Retina (tissue), 1 donor: ENCODE measurements at regions not wholly inside any gene's neighbourhood (a gene's known extent, or its start where the extent isn't known, plus 50 kb on each side); places are given as distances from the start of the nearest gene placed in this dataset.
"Not testable (repeated sequence)": the region's sequence is repeated elsewhere in the genome, so short reads cannot be mapped to it uniquely, and the experiment has no call there.

Source experiments
- DNase-seq: peaks from one replicate; pipeline ENCODE4 v3.0.0-alpha.2; 2016

DNA sequence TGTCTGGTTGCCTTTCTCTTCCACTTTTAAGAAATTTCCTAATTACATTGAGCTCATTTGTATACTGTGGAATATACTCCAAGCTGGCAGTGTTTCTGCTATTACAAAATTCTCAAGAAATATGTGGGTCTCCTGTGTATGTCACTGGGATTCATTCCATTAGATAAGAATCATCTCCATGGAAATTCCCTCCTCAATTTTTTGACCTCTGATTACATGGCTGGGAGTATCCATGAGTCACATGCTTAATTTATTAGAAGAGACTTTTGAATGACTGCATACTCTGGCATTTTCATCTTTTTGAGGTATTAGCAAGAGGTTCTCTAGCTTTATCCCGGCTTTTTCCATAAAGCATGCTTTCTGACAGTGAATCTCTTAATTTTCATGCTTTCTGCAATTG lies 665.5 kb upstream of the CNTNAP5 start:
- no peak for DNase-seq

DNA sequence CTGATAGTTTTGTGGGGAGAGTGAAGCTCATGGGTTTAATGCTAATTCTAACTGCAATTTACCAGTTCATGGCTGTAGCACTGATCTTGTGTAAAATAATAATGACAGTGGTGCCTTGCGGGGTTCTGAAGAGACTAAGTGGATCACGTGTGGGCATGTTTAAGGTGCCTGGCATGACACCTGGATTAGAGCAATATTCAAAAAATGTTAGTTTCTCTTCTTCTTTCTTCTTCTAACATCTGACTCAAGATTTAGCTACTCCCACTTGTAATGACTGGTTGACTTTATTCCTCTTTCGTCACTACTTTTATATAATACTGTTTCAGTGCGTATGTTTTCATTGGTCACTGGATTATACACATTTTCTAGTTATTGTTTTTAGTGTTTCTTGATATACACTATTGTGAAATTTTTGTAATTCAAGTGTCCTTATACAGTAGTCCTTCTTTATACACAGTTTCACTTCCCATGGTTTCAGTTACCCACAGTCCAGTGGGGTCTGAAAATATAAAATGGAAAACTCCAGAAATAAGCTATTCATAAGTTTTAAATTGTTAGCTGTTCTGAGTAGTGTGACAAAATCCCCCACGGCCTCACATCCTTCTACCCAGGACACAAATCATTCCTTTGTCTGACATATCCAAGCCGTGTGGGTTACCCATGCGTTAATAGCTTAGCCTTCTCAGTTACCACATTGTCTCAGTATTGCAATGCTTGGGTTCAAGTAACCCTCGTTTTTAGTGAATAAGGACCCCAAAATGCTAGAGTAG lies 662.2 kb upstream of the CNTNAP5 start:
- no peak for DNase-seq

DNA sequence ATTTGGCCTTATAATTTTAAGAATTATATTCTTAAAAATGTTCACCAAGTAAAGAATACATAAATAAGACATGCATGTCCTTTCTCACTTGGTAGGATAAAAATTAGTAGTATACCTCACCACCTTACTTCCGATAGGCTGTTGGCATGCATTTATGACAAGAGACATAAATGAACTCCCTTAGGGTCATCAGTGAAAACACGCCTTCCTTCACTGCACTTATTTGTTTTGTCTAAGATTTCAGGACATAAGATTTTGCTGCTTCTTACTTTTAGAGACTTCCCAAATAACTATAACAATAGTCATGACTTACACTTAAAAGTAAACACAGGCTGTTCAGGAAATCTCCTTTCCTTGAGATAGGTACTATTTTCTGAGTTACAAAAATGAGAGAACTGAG lies 661.3 kb upstream of the CNTNAP5 start:
- DNase-seq = no peak

DNA sequence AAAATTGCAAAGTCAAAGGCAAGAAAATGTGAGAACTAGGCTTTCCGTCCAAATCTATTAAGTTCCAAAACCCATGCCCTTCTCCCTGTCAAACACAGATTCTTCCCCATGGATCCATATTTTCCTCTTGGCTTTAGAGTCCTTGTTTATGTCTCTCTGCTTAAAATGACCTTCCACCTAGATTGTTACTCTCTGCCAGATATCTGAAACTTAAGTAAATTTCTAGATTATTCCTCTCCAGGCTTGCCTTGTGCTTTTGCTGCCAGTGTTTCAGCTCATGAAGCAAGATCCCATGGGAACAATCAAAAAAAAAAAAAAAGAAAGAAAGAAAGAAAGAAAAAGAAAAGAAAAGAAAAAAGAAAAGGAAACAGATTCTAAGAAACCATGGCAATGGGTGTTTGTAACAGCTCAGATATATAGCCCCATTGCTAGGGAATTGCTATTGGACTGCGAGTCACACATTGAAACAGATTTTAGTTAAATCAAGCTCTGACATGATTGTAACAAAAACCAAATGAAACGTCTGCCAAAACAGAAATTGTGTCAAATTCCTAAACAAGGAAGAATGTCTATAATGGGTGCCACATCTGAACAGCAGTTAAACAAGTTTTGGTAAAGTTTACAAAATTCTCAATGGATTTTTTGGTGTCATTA lies 660.7 kb upstream of the CNTNAP5 start:
- DNase-seq = no peak

DNA sequence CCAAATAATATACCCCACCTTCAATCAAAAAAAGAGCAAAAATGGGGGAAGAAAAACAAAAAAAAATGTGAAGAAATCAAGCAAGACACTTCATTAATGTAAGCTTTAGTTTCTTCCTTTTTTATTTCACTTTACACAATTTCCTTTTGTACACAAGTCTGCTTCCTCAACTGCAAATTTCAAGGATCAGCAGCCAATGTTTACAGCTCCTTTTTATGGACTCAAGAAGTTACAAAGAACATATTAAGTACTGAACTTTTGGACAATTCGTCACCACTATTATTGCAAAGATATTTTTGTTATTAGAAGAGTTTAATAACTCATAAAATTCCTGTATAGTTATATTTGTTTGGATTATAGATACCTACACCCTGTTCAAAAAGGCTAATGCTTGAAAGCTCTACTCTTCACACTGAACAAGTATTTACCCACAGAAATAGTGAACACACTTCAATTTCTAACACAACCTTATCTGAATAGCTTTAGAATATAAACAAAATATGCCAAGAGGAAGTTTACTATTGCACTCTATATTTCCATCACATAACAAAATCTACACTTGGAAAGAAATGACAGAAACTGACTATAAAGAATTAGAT lies 658.7 kb upstream of the CNTNAP5 start:
- DNase-seq = no peak

DNA sequence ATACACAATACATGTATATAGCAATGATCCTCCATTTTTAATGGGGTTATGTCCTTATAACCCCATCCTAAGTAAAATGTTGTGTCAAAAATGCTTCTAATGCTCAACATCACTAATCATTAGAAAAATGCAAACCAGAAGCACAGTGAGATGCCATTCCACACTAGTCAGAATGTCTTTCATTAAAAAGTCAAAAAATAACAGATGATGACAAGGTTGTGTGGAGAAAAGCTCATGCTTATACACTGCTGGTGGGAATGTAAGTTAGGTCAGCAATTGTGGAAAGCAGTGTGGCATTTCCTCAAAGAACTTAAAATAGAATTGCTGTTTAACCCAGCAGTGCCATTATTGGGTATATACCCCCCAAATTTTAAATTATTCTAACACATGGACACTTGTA lies 654.9 kb upstream of the CNTNAP5 start:
- DNase-seq = no peak

DNA sequence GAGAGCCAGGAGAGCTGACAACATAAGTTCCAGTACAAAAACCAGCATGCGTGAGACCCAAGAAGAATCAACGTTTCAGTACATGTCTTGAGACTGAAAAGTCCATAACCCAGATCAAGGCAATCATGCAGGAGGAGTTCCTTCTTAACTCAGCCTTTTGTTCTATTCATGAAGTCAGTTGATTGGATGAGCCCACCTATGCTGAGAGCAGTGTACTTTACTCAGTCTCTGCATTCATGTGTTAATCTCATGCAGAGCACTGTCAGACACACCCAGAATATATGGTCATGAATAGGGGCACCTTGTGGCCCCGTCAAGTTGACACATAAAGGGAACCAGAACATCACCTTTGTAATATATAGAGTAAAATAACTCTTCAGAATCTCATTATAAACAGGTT lies 653.6 kb upstream of the CNTNAP5 start:
- no peak for DNase-seq

DNA sequence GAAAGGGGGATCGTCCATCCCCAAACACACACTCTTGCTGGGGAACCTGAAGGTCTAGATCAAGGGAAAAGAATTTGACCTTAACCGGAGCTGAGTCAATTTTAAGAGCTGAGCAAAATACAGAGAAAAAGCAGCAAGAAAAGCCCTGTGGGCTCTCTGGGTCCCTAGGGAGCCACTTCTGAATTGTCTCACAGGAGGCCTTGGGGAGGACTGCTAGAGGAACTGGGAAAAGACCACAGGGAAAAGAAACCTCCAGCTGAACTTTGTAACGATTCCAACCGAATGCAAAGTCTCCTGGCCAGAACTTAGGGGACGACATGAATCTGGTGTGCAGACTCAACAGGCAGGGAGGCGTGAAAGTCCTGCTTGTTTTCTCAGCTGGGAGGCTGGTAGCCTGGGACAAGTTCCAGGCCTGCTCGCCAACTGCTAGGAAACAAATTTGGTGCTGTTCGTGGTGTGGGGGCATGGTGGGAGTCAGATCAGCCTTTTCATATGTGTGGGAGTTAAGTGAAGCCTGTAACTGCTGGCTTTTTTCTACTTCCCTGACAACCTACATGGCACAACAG lies 644.6 kb upstream of the CNTNAP5 start:
- DNase-seq = peak; percentile 16

DNA sequence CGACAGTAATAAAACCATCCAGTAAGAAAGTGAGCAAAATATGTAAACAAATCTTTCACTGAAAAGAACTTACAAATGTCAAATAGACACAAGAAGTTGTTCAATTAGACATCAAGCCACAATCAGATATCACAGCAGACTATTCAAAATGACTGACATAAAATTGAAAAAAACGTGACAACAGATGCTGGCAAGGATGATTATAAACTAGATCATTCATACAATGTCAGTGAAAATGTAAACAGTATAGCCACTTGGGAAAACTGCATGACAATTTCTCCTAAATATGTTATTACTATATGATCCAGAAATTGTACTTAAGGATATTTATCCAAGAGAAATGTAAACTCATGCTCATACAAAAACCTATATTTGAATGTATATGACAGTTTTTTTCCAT lies 609.4 kb upstream of the CNTNAP5 start:
- no peak for DNase-seq

DNA sequence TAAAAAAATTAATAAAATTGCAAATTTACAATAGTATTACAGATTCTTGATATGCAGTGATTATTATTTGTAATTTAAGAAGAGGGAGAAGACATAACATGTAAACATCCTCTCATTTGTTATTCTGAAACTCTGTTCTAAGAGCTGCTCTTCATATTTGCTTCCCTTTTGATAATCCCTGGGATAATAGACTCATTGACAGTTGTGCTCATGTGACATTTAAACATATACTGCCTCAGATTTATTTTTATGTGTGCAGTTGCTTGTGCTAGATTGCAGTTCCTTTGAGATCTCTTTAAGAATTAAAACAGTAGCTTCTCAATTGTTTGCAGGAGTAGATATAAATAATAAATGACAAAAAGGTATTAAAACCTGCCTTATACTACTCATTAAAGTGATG lies 605.1 kb upstream of the CNTNAP5 start:
- no peak for DNase-seq

DNA sequence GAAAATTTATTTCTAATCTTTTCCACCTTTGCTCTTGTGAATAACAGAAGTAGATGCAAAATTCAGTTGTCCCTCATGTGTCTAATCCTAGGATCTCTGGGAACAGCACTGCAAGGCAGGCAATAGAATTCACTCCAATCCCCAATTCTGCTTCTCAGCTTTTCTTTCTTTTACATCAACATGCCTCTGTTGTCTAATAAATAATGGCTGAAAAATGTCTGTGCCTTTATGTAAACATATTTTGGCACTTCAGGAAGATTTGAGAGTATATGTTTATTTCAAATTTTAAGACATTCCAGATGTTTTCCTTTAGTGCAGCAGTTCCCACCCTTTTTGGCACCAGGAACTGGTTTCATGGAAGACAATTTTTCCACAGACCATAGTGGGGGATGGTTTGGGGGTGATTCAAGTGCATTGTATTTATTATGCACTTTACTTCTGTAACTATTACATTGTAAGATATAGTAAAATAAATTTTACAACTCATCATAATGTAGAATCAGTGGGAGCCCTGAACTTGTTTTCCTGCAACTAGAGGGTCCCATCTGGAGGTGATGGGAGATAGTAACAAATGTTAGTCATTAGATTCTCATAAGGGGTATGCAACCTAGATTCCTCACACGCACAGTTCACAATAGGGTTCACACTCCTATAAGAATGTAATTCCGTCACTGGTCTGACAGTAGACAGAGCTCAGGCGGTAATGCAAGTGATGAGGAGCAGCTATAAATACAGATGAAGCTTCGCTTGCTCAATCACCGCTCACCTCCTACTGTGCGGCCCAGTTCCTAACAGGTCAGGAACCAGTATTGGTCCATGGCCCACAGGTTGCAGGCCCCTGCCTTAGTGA lies 590.3 kb upstream of the CNTNAP5 start:
- no peak for DNase-seq

DNA sequence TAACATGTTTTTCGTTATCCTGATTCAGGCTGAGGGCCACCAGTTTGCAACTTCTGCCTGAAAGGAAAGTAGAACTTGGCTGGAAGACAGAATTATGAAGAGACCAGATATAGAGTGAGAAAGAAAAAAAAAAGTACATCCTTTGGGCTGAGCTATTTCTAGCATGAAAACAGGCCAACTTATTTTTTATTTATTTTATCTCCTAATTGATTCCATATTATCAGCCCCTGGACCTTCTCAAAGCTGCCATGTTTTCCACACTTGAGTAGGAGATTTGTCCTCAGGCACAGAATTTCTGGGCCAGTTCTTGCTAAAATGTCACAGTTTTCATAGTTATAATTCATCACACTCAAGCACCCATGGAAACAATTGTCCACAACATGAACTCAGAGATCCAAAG lies 586.8 kb upstream of the CNTNAP5 start:
- DNase-seq = no peak

DNA sequence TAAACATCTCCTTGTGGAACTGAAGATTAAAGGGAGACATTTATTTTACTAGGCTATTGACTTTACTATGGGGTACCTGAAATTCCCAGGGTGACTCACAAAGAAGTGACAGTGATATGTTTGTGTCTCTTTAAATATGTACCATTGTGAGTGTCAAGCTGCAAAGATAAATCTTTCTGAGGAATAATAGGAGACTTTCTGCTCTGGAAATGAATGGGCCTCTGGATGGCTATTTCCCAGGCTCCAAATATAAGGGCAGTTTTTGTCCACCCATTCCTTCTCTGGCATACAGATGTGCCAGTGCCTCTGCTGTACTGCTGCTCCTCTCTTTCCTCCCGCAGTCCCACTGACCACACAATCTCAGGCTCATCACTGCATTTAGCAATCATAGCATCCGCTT lies 586.4 kb upstream of the CNTNAP5 start:
- no peak for DNase-seq

DNA sequence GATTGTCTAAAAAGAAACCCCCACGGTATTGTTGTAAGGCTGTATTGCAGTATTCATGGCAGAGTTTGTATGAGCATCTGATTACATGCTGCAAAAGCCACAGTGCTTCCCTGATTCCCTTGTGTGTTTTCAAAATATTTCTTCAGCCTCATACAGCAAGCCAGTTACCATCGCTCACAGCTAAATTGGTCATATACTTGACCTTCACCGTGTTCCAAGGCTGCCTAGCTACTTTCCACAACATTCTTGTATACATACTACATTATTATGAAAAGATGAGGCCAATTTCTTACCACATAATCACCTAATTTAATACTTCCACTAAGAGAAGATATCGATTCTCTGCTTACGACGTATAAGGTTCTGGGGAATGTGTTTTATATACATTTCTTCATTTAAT lies 576.3 kb upstream of the CNTNAP5 start:
- DNase-seq = no peak

DNA sequence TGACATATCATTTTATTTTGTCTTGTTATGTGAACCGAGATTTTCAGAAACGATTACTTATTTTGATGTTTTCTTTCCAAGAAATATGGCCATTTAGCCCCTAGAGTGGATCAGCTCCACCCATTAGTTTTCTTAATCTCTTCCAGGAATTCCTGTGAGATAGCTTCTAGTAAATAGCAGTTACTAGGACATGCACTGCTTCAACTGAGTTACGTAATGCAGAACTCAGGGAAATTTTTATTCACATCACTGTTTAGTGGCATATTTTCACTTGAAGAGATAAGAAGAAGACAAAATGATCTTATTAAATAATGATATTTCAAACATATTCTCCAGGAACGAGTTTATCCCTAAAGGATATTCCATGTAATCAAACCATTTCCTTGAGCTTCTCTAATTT lies 573.5 kb upstream of the CNTNAP5 start:
- no peak for DNase-seq

DNA sequence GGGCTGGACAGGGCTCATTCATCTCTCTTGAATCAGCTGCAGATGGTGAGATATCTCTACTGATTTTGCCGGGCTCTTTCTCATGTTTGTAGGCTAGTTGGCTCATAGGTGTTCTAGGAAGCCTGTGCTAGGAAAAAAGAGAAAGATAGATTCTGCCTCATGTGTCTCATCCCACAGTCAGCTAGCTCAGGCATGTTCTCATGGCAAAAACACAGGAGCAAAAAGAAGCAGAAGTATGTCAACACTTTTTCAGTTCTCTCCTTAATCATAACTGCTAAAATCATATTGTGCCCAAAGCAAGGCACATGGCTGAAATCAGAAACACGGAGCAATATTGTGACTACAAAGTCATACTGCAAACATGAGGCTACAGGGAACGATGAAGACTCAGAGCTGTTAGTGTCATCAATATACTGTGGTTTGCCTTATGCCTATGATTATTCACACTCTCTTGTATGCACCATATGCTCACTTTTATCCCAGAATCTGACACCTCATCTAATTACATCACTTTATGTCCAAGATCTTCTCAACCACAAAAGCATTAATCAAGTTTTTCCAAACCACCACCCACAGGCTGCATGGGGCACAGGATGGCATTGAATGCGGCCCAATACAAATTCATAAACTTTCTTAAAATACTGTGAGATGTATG lies 571.9 kb upstream of the CNTNAP5 start:
- DNase-seq = no peak

DNA sequence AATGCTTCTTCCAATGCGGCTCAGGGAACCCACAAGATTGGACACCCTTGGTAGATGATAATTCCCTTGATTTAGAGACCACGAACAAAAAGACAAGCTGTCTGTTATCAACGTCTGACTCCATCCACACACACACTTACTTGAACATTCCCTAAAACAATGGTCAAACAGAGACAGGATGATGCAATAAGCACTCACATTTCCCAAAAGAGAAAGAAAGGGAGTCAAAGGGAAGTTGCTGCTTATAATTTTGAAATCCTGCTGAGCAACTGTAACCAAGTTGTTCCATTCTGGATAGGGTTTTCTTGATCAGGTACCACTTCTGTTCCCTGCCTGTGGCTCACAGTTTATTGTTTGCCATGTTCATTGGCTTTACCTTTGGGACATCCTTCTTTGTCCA lies 571.3 kb upstream of the CNTNAP5 start:
- DNase-seq = no peak

DNA sequence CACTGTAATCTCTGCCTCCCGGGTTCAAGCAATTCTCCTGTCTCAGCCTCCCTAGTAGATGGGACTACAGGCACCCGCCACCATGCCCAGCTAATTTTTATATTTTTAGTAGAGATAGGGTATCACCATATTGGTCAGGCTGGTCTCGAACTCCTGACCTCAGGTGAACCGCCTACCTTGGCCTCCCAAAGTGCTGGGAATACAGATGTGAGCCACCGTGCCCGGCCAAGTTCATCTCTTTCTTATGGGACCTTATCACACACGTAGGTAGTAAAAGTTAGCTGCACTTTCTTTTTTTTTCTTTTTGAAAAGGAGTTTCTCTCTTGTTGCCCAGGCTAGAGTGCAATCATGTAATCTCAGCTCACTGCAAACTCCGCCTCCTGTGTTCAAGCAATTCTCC lies 569.9 kb upstream of the CNTNAP5 start:
- not testable (repeated sequence) for DNase-seq

DNA sequence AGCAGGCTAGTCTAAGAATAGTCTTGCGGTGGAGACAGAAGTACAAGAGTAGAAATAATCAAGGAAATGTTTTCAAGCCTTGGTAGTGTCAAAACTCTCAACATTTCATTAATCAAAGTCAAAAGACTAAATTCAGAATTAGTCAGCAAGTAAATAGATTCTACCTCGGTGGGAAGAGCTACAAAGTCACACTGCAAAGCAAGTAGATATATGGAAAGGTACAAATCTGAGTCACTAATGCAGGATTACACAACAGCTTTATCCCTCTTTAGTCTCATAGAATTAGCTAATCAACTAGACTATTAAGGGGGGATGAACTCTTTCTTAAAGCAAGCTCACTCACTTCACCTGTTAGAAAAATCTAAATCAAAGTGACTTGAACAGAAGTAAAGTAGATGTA lies 568.7 kb upstream of the CNTNAP5 start:
- DNase-seq = no peak

DNA sequence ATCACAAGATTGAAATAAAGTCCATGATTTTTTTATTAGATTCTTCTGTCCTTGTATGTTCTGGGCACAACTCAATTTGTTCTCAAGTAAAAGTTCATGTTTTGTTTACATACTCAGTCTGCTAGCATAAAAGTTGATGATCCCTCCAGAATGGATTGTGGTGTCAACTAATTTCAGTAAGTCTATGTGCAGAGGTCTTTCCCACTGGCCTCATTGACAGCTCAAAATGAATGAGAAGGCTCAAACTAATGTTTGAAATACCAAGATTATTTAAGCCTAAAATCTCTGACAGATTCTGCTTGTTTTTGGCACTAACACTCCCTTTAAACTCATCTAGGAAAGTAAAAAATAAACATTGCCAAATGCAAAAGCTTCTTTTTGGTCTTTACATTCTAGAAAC lies 561.2 kb upstream of the CNTNAP5 start:
- DNase-seq = no peak

DNA sequence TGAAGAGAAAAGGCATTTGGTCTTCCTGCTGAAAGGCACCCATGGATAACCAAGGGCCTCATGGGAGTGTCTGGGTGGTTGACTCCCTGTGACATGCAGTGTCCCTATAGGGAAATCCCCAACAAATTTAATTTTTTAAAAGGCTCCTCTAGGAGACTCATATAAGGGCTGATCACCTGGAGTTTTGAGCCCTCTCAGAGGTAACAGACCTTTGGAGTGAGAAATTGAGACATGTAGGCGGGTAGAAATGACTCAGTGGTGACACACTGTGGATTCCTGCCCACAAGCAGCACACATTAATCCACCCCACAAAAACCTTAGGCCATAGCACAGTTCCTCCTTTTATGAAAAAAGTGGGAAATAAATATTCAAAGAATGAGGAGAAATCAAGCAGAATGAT lies 557.0 kb upstream of the CNTNAP5 start:
- DNase-seq = no peak

DNA sequence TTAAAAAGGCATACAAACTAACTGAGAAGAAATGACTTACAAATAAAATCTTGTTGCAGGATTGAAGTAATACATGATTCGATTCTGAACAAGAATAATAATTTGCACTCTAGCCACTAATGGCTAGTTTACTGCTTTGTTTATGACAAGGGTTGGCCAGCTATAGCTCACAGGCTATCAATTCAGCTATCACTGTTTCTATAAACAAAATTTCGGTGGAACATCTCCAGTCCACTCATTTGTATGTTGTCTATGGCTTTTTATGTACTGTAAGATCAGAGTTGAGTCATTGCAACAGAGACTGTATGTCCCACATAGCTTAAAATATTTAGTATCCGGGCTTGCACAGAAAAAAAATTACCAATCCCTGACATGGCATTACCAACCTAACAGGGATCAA lies 543.7 kb upstream of the CNTNAP5 start:
- DNase-seq = no peak

DNA sequence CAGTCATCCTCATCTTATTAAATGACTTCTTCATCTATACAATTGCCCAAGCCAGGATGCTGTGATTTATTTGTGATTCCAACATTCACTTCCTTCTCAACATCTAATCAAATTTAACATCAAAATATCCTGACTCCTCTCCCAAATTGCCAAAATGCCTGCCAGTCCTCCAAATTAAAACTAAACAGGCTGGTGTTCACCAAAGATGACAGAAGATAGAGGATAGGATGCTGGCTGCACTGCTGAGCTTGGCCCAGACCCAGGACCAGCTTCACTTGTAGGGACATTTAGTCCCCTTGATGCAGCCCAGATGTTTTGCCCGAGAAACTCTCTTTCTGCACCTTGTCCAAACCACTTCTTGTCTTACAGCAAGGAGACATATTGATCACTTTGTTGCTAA lies 540.0 kb upstream of the CNTNAP5 start:
- DNase-seq = no peak
